Fibroblast of gingiva (primary cell): ENCODE measurements at regions not wholly inside any gene's neighbourhood (a gene's known extent, or its start where the extent isn't known, plus 50 kb on each side); places are given as distances from the start of the nearest gene placed in this dataset.

Experiments
- DNase-seq: peaks from one replicate; pipeline ENCODE4 v3.0.0-alpha.2; 2011; ENCODE audit warnings: low read depth

- DNase-seq, result no peak
These were observed 177.8 kb upstream of the NTM start for GRCh38 chr11:131192628-131193027.

- no peak for DNase-seq
These were observed 177.3 kb upstream of the NTM start for GRCh38 chr11:131193031-131193501.

- DNase-seq, result no peak
These were observed 175.7 kb upstream of the NTM start for GRCh38 chr11:131194726-131195125.

GRCh38 chr11:131195661-131196517, 174.5 kb upstream of the NTM start:
- DNase-seq, result no peak

GRCh38 chr11:131198161-131199014, 172.0 kb upstream of the NTM start:
- DNase-seq, result no peak

DNA sequence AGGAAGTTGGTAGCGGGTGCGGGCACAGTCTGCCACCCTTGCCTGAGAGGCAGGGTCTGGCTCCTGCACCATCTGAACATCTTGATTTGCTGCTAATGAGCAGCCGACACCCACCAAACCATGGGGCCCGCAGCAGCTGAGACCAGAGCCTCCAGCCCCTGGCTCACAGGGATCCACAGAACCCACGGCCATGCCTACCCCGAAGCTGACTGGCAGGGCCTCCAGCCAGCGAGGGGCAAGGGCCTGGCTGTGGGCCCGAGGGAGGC, 171.5 kb upstream of the NTM start:
- DNase-seq, result no peak

GRCh38 chr11:131201674-131202073, 168.7 kb upstream of the NTM start:
- no peak for DNase-seq

- no peak for DNase-seq
These were observed 167.4 kb upstream of the NTM start for GRCh38 chr11:131203040-131203439.

DNA sequence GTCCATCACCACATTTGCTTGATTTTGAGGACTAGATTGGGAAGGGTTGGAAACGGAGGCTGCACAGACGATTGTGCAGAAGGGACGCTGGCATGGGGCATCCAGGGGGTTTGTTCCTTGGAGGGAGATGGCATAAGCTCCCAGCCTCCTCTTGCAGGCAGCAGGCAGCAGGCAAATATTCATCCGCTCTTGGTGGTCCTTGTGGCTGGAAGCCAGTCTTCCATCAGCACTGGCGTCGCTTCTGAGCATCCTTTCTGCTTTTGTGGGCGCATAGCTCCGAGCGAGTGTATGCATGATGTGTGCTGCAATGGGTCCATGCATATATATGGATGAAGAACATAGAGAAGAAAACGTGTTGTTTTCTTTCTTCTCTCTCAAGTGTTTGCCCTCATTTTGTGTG, 166.1 kb upstream of the NTM start:
- no peak for DNase-seq

GRCh38 chr11:131204765-131205380, 165.5 kb upstream of the NTM start:
- no peak for DNase-seq

GRCh38 chr11:131206671-131207070, 163.7 kb upstream of the NTM start:
- no peak for DNase-seq

GRCh38 chr11:131207901-131208300, 162.5 kb upstream of the NTM start:
- DNase-seq, result no peak

DNA sequence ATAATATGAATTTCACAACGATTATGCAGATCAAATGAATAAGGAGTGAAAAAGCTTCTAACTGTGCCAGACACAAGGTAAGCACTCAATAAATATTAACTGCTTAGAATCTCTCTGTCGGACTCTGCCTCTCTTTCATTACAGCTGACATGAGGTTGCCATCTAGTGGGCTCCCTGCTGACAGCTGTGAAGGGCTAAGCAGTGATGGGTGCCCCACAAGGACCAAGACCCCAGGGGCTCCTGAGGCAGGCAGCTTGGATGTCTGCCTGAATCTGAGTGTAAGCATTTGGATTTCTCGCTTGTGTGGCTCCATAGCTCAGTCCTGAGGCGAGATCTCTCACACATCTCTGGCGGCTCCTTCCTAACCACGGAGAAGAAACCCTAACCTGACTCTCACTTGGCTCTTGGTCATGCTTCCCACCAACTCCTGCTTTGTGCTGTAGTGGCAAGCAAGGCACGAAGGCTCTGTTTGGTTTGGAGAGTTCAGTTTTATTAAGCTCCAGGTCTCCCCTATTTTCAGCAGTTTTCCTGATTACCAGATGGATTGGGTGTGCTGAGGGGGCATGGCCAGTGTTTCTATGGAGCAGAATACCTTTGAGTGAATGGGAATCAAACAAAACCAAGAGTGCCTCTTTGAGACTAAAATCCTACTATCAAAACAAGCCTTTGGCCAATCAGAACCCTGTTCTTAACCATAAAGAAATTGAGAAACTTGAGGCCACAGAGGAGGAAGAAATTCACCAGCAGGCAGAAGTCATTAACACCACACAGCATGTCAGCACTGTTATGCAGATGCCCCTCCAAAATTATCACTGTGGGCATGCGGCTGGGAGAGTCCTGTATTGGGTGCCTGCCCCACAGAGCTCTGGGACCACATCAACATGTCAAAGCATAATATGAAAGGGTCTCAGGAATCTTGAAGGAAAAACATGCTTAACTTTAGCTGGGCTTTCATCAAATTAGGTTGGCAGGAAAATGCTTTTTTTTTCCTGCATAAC, 152.8 kb upstream of the NTM start:
- no peak for DNase-seq

DNA sequence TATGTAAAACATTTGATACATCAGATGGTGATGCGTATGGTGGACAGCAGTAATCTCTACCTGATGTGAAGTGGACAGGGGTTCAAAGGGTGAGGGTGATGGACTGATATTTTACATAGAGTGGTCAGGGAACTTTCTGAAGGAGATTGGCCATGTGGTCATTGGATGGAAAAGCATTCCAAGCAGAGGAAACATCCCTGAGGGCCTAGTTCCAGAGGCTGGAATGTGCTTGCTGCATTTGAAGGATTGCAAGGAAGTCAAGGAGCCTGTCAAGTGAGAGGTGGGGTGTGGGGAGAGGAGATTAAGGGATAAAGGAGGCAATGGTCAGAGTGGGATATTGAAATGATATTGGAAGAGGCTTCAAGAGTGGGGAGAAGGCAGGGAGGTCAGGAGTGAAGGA, 151.9 kb upstream of the NTM start:
- no peak for DNase-seq

DNA sequence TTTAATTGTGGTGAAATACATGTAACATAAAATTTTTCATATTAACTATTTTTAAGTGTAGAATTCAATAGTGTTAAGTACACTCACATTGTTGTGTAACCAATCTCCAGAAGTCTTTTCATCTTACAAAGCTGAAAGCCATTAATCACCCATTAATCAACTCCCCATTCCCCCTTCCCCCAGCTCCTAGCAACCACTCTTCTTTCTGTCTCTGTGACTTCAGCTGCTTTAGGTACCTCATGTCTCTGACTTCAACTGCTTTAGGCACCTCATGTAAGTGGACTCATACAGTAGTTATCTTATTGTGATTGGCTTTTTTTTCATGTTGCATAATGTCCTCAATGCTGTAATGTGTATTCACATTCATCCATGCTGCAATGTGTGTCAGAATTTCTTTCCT, 150.8 kb upstream of the NTM start:
- DNase-seq, result no peak

GRCh38 chr11:131223198-131223991, 147.0 kb upstream of the NTM start:
- no peak for DNase-seq

DNA sequence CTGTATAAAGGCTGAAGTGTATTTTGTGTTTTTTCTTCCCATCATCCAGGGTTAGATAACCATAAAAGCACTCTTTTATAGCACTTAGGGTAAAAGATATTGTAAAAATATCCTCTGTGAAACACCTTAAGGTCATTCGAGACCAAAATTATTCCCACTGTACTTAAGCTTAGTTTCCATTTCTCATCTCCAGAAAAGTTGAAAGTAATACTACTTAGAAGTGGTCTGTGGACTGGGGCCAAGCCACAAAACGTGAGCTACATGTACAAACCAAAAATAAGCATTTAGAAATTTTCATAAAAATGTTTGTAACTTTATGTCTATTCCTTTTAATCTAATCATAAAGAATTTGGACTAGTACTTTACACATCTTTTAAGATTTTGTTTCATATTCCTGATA, 142.0 kb upstream of the NTM start:
- no peak for DNase-seq

- DNase-seq, result no peak
These were observed 141.2 kb upstream of the NTM start for GRCh38 chr11:131229221-131229620.

GRCh38 chr11:131231317-131231940, 139.0 kb upstream of the NTM start:
- DNase-seq, result no peak

- no peak for DNase-seq
These were observed 138.2 kb upstream of the NTM start for GRCh38 chr11:131232261-131232660.
